ENCODE measurements at regions not wholly inside any gene's neighbourhood (a gene's known extent, or its start where the extent isn't known, plus 50 kb on each side); places are given as distances from the start of the nearest gene placed in this dataset.

DNA sequence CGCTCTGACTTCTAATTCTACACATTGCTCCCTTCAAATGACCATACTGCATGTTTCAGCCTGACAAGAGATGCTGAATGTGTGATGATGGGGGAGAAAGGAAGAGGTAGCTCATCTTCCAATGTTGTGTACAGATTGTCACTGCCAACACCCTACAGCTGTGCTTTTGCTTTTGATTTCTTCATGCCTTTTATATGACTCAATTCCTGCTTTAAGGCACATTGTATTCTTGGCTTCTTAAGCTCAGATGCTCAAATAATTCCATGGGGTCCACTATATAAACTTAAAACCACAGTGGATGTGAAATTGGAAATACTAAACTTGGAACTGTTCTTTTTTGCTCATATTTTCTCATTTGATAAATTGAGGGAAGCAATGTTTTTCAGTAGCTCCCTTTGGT is 183.2 kb upstream of the WDFY3 start:
- H3K27ac ChIP-seq = no peak overlapping the region
- DNase-seq (no peak), ATAC-seq (no peak)
- no peak for TF ChIP-seq POLR2A (IDR thresholded peaks at IDR 0.05)
- TF ChIP-seq, protein P1, sequence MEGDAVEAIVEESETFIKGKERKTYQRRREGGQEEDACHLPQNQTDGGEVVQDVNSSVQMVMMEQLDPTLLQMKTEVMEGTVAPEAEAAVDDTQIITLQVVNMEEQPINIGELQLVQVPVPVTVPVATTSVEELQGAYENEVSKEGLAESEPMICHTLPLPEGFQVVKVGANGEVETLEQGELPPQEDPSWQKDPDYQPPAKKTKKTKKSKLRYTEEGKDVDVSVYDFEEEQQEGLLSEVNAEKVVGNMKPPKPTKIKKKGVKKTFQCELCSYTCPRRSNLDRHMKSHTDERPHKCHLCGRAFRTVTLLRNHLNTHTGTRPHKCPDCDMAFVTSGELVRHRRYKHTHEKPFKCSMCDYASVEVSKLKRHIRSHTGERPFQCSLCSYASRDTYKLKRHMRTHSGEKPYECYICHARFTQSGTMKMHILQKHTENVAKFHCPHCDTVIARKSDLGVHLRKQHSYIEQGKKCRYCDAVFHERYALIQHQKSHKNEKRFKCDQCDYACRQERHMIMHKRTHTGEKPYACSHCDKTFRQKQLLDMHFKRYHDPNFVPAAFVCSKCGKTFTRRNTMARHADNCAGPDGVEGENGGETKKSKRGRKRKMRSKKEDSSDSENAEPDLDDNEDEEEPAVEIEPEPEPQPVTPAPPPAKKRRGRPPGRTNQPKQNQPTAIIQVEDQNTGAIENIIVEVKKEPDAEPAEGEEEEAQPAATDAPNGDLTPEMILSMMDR (IDR thresholded peaks at IDR 0.05) = no peak
- H3K4me3 ChIP-seq = no peak overlapping the region
- no peaks in the 10 kb centered on the region for H3K27me3 ChIP-seq
- 100% methylated on average over 1 of the region's 1 CpG for WGBS (ENCODE audit: insufficient coverage, low coverage, low lambda C conversion rate, missing lambda C conversion rate)
- intact Hi-C loops (cut with DNase I) = loop anchor here in 1 of 2 donors (10.0 kb wide), 1 partner anchor 595 kb away; no protein-coding TSS in a partner anchor
- H3K36me3 ChIP-seq = no peaks in the 10 kb centered on the region
- no peaks in the 10 kb centered on the region for H3K4me1 ChIP-seq
- no peaks in the 10 kb centered on the region for H3K9me3 ChIP-seq

DNA sequence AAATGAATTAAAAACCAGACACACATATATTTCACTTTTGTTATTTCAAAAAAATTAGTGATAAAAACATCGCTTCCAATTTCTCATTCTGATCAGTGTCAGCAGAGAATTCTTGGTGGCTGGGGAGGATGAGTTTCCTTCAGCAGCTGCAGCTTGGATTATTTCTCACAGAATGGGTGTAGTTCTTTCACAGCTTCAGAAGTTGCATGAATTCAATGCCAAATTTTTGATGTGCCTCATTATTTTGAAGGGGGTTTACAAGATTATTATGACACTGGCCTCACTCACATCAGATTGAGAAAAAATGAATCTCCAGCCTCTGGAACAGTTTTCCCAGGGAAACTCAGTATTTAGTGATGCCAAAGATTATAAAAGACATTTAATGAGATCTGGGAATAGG is 184.9 kb upstream of the WDFY3 start:
- no peaks in the 10 kb centered on the region for H3K4me1 ChIP-seq
- ATAC-seq (no peak), DNase-seq (no peak)
- TF ChIP-seq POLR2A (IDR thresholded peaks at IDR 0.05) = no peak
- TF ChIP-seq, protein P1 (IDR thresholded peaks at IDR 0.05) = no peak
- H3K27me3 ChIP-seq = no peaks in the 10 kb centered on the region
- H3K27ac ChIP-seq = no peak overlapping the region
- WGBS (ENCODE audit: insufficient coverage, low coverage, low lambda C conversion rate, missing lambda C conversion rate) = 69% methylated on average over 1 of the region's 1 CpG
- no peaks in the 10 kb centered on the region for H3K36me3 ChIP-seq
- intact Hi-C loops (cut with DNase I) = loop anchor here in 1 of 2 donors (10.0 kb wide), 1 partner anchor 593 kb away; no protein-coding TSS in a partner anchor
- H3K4me3 ChIP-seq = no peak overlapping the region
- no peaks in the 10 kb centered on the region for H3K9me3 ChIP-seq

DNA sequence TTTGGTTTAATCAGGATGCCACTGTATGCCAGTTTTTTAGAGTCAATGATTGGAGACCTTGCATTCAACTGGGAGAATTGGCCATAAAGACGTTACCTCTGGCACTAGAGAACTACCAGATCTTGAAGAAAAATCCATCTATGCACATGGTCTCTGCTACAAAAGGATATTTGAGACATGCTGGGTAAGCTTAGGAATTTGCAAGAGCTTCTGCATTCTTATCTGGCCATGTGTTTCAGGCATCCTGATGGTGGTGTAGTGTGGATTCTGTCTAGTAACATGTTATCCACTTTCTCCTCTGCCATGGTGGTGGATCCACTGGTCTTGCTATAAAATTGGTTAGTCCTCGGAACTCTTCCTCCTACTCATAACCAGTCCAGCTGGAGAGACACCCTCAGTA is 185.3 kb upstream of the WDFY3 start:
- Histone ChIP-seq H3K27me3 (no peaks in the 10 kb centered on the region), H3K36me3 (no peaks in the 10 kb centered on the region), H3K4me3 (no peak overlapping the region), H3K4me1 (no peaks in the 10 kb centered on the region), H3K27ac (no peak overlapping the region), H3K9me3 (no peaks in the 10 kb centered on the region)
- 31% methylated on average over 2 of the region's 2 CpGs for WGBS (ENCODE audit: insufficient coverage, low coverage, low lambda C conversion rate, missing lambda C conversion rate)
- DNase-seq = no peak
- ATAC-seq = no peak
- no peak for TF ChIP-seq POLR2A (IDR thresholded peaks at IDR 0.05)
- TF ChIP-seq, protein P1 (IDR thresholded peaks at IDR 0.05) = no peak
- intact Hi-C loops (cut with DNase I) = loop anchor here in 1 of 2 donors (10.0 kb wide), 1 partner anchor 593 kb away; no protein-coding TSS in a partner anchor

DNA sequence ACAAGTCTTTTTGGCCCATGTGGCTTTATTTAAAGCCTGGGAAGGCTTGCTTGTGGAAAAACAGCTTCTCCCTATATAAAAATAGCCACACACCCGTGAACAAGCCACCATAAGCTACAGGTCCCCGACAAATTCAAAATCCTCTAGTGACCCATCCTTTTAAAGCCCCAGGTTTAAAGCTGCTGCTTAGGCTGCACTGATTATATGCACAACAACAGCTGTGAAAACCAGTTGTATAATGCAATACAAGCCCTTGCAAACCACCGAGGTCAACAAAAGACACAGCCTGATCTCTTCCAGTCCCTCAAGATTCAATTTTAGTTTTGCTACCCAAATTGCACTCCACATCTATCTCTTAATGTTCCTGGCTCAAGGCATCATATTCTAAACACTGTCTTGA is 186.0 kb upstream of the WDFY3 start:
- Histone ChIP-seq H3K36me3 (no peaks in the 10 kb centered on the region), H3K27me3 (no peaks in the 10 kb centered on the region), H3K9me3 (no peaks in the 10 kb centered on the region), H3K4me1 (no peaks in the 10 kb centered on the region), H3K4me3 (no peak overlapping the region), H3K27ac (no peak overlapping the region)
- DNase-seq (no peak), ATAC-seq (no peak)
- TF ChIP-seq, protein P1 (IDR thresholded peaks at IDR 0.05) = no peak
- no peak for TF ChIP-seq POLR2A (IDR thresholded peaks at IDR 0.05)
- 61% methylated on average over 3 of the region's 3 CpGs for WGBS (ENCODE audit: insufficient coverage, low coverage, low lambda C conversion rate, missing lambda C conversion rate)
- intact Hi-C loops (cut with DNase I) = loop anchor here in 1 of 2 donors (10.0 kb wide), 1 partner anchor 592 kb away; no protein-coding TSS in a partner anchor

DNA sequence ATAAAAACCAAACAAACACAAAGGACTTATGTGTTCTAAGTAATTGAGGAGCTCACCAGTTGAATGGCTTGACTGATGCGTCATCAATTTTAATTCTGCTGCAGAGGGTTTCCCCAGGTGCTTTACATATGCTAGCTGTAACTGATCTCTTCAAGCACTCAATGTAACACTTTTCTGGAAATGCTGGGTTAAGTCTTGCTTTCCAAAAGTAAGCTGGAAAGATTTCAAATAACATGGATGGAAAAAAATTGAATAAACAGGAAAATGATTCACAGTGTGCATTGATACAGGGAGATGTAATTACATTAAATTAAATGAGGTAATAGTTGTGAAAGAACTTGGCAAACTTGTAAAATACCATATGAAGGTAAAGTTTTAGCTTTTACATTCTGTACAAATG is 186.7 kb upstream of the WDFY3 start:
- Histone ChIP-seq H3K4me3 (no peak overlapping the region), H3K27me3 (no peaks in the 10 kb centered on the region), H3K9me3 (no peaks in the 10 kb centered on the region), H3K36me3 (no peaks in the 10 kb centered on the region), H3K27ac (no peak overlapping the region), H3K4me1 (no peaks in the 10 kb centered on the region)
- WGBS (ENCODE audit: insufficient coverage, low coverage, low lambda C conversion rate, missing lambda C conversion rate) = 76% methylated on average over 1 of the region's 1 CpG
- TF ChIP-seq, protein P1 (IDR thresholded peaks at IDR 0.05) = no peak
- TF ChIP-seq POLR2A (IDR thresholded peaks at IDR 0.05) = no peak
- intact Hi-C loops (cut with DNase I) = loop anchor here in 1 of 2 donors (10.0 kb wide), 1 partner anchor 592 kb away; no protein-coding TSS in a partner anchor
- no peak for DNase-seq
- ATAC-seq = no peak

Data from right lobe of liver (tissue), 6 donors.